ENCODE measurements at regions not wholly inside any gene's neighbourhood (a gene's known extent, or its start where the extent isn't known, plus 50 kb on each side); places are given as distances from the start of the nearest gene placed in this dataset.

DNA sequence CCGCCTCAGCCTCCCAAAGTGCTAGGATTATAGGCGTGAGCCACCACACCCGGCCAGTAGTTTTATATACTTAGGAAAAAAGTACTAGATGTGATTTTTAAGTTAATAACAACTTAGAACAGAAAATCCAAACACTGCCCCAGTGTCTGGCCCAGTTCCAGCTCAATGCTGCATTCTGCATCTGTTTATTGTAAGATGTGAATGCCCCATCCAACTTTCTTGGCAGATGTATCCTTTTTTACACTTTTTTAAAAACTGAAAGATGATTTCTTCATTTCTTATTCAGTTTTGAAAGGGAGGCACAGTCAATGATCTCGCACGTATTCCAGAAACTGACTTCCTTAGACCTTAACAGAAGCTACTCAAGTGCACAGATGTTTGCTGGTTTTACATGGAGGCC, 85.6 kb upstream of the SRSF6 start:
- Mint-ChIP-seq H3K9me3 (no peaks in the 10 kb centered on the region), H3K4me3 (no peak overlapping the region), H3K4me1 (peaks cover 4% of the 10 kb centered on the region; the same call in 1 of the 2 replicates), H3K27ac (no peak overlapping the region), H3K36me3 (no peaks in the 10 kb centered on the region), H3K27me3 (ENCODE audit: low read depth) (no peaks in the 10 kb centered on the region; the same call in 1 of the 2 replicates)
- POLR2A ChIA-PET, result no interaction called here
- no peak for DNase-seq (ENCODE audit: low spot score)
- ATAC-seq, result no peak
- CTCF ChIA-PET, result interaction anchor here (1.7 kb wide), 1 partner anchor 18 kb away, joined by 4 read pairs; no protein-coding TSS in a partner anchor
- TF ChIP-seq SOX15 (CRISPR knock-in tag; IDR thresholded peaks at IDR 0.05), result no peak
- TF ChIP-seq, protein P1, sequence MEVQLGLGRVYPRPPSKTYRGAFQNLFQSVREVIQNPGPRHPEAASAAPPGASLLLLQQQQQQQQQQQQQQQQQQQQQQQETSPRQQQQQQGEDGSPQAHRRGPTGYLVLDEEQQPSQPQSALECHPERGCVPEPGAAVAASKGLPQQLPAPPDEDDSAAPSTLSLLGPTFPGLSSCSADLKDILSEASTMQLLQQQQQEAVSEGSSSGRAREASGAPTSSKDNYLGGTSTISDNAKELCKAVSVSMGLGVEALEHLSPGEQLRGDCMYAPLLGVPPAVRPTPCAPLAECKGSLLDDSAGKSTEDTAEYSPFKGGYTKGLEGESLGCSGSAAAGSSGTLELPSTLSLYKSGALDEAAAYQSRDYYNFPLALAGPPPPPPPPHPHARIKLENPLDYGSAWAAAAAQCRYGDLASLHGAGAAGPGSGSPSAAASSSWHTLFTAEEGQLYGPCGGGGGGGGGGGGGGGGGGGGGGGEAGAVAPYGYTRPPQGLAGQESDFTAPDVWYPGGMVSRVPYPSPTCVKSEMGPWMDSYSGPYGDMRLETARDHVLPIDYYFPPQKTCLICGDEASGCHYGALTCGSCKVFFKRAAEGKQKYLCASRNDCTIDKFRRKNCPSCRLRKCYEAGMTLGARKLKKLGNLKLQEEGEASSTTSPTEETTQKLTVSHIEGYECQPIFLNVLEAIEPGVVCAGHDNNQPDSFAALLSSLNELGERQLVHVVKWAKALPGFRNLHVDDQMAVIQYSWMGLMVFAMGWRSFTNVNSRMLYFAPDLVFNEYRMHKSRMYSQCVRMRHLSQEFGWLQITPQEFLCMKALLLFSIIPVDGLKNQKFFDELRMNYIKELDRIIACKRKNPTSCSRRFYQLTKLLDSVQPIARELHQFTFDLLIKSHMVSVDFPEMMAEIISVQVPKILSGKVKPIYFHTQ (CRISPR knock-in tag; IDR thresholded peaks at IDR 0.05), result no peak
- TF ChIP-seq, protein P2, sequence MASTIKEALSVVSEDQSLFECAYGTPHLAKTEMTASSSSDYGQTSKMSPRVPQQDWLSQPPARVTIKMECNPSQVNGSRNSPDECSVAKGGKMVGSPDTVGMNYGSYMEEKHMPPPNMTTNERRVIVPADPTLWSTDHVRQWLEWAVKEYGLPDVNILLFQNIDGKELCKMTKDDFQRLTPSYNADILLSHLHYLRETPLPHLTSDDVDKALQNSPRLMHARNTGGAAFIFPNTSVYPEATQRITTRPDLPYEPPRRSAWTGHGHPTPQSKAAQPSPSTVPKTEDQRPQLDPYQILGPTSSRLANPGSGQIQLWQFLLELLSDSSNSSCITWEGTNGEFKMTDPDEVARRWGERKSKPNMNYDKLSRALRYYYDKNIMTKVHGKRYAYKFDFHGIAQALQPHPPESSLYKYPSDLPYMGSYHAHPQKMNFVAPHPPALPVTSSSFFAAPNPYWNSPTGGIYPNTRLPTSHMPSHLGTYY (CRISPR knock-in tag; IDR thresholded peaks at IDR 0.05), result no peak
- TF ChIP-seq TP53 (CRISPR knock-in tag; IDR thresholded peaks at IDR 0.05), result no peak
- TF ChIP-seq, protein P3, sequence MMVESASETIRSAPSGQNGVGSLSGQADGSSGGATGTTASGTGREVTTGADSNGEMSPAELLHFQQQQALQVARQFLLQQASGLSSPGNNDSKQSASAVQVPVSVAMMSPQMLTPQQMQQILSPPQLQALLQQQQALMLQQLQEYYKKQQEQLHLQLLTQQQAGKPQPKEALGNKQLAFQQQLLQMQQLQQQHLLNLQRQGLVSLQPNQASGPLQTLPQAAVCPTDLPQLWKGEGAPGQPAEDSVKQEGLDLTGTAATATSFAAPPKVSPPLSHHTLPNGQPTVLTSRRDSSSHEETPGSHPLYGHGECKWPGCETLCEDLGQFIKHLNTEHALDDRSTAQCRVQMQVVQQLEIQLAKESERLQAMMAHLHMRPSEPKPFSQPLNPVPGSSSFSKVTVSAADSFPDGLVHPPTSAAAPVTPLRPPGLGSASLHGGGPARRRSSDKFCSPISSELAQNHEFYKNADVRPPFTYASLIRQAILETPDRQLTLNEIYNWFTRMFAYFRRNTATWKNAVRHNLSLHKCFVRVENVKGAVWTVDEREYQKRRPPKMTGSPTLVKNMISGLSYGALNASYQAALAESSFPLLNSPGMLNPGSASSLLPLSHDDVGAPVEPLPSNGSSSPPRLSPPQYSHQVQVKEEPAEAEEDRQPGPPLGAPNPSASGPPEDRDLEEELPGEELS (CRISPR knock-in tag; IDR thresholded peaks at IDR 0.05), result no peak
- TF ChIP-seq, protein P4, sequence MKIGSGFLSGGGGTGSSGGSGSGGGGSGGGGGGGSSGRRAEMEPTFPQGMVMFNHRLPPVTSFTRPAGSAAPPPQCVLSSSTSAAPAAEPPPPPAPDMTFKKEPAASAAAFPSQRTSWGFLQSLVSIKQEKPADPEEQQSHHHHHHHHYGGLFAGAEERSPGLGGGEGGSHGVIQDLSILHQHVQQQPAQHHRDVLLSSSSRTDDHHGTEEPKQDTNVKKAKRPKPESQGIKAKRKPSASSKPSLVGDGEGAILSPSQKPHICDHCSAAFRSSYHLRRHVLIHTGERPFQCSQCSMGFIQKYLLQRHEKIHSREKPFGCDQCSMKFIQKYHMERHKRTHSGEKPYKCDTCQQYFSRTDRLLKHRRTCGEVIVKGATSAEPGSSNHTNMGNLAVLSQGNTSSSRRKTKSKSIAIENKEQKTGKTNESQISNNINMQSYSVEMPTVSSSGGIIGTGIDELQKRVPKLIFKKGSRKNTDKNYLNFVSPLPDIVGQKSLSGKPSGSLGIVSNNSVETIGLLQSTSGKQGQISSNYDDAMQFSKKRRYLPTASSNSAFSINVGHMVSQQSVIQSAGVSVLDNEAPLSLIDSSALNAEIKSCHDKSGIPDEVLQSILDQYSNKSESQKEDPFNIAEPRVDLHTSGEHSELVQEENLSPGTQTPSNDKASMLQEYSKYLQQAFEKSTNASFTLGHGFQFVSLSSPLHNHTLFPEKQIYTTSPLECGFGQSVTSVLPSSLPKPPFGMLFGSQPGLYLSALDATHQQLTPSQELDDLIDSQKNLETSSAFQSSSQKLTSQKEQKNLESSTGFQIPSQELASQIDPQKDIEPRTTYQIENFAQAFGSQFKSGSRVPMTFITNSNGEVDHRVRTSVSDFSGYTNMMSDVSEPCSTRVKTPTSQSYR (CRISPR knock-in tag; IDR thresholded peaks at IDR 0.05), result no peak
- no peak for TF ChIP-seq HMGXB4 (CRISPR knock-in tag; IDR thresholded peaks at IDR 0.05)
- TF ChIP-seq, protein P5, sequence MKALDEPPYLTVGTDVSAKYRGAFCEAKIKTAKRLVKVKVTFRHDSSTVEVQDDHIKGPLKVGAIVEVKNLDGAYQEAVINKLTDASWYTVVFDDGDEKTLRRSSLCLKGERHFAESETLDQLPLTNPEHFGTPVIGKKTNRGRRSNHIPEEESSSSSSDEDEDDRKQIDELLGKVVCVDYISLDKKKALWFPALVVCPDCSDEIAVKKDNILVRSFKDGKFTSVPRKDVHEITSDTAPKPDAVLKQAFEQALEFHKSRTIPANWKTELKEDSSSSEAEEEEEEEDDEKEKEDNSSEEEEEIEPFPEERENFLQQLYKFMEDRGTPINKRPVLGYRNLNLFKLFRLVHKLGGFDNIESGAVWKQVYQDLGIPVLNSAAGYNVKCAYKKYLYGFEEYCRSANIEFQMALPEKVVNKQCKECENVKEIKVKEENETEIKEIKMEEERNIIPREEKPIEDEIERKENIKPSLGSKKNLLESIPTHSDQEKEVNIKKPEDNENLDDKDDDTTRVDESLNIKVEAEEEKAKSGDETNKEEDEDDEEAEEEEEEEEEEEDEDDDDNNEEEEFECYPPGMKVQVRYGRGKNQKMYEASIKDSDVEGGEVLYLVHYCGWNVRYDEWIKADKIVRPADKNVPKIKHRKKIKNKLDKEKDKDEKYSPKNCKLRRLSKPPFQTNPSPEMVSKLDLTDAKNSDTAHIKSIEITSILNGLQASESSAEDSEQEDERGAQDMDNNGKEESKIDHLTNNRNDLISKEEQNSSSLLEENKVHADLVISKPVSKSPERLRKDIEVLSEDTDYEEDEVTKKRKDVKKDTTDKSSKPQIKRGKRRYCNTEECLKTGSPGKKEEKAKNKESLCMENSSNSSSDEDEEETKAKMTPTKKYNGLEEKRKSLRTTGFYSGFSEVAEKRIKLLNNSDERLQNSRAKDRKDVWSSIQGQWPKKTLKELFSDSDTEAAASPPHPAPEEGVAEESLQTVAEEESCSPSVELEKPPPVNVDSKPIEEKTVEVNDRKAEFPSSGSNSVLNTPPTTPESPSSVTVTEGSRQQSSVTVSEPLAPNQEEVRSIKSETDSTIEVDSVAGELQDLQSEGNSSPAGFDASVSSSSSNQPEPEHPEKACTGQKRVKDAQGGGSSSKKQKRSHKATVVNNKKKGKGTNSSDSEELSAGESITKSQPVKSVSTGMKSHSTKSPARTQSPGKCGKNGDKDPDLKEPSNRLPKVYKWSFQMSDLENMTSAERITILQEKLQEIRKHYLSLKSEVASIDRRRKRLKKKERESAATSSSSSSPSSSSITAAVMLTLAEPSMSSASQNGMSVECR (CRISPR knock-in tag; IDR thresholded peaks at IDR 0.05; ENCODE audit: borderline replicate concordance), result no peak
- no peak for TF ChIP-seq FOXP1 (CRISPR knock-in tag; IDR thresholded peaks at IDR 0.05; ENCODE audit: borderline replicate concordance)
- TF ChIP-seq, protein P6, sequence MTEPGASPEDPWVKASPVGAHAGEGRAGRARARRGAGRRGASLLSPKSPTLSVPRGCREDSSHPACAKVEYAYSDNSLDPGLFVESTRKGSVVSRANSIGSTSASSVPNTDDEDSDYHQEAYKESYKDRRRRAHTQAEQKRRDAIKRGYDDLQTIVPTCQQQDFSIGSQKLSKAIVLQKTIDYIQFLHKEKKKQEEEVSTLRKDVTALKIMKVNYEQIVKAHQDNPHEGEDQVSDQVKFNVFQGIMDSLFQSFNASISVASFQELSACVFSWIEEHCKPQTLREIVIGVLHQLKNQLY (CRISPR knock-in tag; IDR thresholded peaks at IDR 0.05), result no peak
- TF ChIP-seq MYBL2 (CRISPR knock-in tag; IDR thresholded peaks at IDR 0.05), result no peak
- TF ChIP-seq, protein P7, sequence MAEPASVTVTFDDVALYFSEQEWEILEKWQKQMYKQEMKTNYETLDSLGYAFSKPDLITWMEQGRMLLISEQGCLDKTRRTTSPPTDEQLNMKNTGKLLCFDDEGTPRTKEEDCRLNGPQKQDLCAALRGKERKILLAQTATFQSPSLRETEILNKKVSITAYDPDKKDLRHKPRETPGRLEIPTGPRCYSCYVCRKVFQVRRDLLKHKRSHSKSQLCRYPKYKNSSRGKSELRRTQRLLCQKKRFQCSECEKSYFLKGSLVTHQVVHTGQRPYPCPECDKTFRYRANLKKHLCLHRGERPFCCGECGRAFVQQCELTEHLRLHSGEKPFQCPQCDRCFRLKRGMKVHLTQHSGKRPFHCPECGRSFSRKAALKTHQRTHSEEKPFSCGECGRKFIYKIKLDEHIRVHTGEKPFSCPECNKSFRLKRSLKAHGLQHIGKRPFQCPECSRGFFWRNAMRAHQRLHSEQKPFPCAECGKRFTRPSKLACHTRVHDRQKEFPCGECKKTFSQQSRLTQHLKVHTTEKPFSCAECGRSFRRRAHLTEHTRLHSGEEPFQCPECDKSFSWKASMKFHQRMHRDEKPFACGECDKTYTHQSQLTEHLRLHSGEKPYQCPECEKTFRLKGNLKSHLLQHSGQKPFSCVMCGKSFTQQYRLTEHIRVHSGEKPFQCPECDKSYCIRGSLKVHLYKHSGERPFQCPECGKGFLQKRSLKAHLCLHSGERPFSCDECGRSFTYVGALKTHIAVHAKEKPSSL (CRISPR knock-in tag; conservative IDR thresholded peaks at IDR 0.05), result no peak
- no peak for TF ChIP-seq ZNF416 (CRISPR knock-in tag; IDR thresholded peaks at IDR 0.05)
- TF ChIP-seq TCF7 (CRISPR knock-in tag; IDR thresholded peaks at IDR 0.05; ENCODE audit: low read depth), result no peak
- TF ChIP-seq NFE2L1 (CRISPR knock-in tag; IDR thresholded peaks at IDR 0.05), result no peak
- TF ChIP-seq ZNF317 (CRISPR knock-in tag; IDR thresholded peaks at IDR 0.05; ENCODE audit: borderline replicate concordance, low read depth), result no peak
- TF ChIP-seq CDX4 (CRISPR knock-in tag; IDR thresholded peaks at IDR 0.05; ENCODE audit: borderline replicate concordance), result no peak

Measured in WTC11 (cell line).